Endometrium (tissue), 2 donors: ENCODE measurements at regions not wholly inside any gene's neighbourhood (a gene's known extent, or its start where the extent isn't known, plus 50 kb on each side); places are given as distances from the start of the nearest gene placed in this dataset.
"Not testable (repeated sequence)": the region's sequence is repeated elsewhere in the genome, so short reads cannot be mapped to it uniquely, and the experiment has no call there.

Experiments used
- FAIRE-seq: peaks from 2 replicates; lab custom pipeline; 2012; peaks lifted over from hg19 to GRCh38; lab: Jason Lieb, UNC
- donor health status: control.
- donor health status: control.

DNA sequence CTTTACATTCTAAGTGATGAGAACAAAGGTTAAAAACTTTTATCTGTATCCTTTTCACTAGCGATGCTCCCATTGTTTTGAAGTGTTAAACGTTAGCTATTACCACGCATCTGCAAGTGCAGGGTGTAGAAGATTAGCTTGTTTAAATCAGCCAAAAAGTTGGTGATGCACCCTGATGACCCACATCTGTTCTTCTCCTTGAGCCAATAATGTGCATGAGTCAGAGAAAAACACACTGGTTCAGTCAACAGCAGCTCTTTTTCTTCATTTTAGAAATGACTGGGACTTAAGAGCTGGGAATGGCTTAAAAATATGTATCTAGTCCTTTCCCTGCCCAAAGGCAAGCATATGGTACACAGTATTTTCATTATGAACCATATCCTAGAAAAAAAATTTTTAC is 323.5 kb upstream of the PDE3A start:
- no peak for FAIRE-seq

- FAIRE-seq = no peak
These were observed 320.4 kb upstream of the PDE3A start for GRCh38 chr12:20047901-20048300.

GRCh38 chr12:20050221-20050620 is 318.1 kb upstream of the PDE3A start:
- no peak for FAIRE-seq

GRCh38 chr12:20053782-20054181 is 314.6 kb upstream of the PDE3A start:
- no peak for FAIRE-seq

GRCh38 chr12:20055856-20056255 is 312.5 kb upstream of the PDE3A start:
- FAIRE-seq = no peak

DNA sequence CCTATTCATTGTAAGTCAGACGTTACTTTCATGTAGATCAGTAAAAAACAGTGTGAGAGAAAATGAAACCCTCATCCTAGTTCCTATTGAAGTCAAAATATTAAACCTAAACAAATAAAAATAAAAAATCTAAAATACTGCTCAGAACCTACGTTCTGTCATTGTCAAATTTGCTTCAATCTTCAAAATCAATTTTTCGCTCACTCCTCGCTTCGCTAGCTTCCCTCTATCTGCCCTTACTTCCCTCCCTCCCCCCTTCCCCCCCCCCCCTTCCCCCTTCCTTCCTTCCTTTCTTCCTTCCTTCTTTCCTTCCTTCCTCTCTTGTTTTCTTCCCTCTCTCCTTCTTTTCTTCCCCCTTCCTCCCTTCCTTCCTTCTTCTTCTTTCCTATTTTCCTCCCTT is 310.9 kb upstream of the PDE3A start:
- no peak for FAIRE-seq

DNA sequence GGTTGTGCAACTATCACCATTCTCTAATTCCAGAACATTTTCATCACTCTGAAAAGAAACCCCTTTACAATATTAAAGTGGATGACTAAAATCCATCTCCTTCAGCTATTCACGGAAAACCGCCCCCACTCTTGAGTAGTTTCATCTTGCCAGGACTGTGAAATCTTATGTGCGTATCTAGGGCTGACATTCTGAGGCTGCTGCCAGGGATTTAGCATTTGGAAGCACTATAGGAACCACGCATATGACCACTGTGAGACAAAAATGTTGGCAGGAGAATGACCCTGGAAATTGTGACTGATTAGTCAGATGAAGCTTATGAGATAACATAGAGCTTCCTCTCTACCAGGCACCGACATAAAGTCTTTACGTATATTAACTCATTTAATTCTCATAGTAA is 305.2 kb upstream of the PDE3A start:
- no peak for FAIRE-seq

GRCh38 chr12:20077618-20078017 is 290.7 kb upstream of the PDE3A start:
- no peak for FAIRE-seq

DNA sequence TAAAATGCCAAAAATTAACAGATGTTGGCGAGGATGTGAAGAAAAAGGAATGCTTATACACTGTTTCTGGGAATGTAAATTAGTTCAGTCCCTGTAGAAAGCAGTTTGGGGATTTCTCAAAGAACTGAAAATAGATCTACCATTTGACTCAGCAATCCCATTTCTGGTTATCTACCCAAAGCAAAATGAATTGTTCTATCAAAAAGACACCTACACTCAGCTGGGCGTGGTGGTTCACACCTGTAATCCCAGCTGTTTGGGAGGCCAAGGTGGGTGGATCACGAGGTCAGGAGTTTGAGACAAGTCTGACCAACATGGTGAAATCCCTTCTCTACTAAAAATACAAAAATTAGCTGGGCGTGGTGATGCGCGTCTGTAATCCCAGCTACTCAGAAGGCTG is 279.3 kb upstream of the PDE3A start:
- FAIRE-seq = no peak

DNA sequence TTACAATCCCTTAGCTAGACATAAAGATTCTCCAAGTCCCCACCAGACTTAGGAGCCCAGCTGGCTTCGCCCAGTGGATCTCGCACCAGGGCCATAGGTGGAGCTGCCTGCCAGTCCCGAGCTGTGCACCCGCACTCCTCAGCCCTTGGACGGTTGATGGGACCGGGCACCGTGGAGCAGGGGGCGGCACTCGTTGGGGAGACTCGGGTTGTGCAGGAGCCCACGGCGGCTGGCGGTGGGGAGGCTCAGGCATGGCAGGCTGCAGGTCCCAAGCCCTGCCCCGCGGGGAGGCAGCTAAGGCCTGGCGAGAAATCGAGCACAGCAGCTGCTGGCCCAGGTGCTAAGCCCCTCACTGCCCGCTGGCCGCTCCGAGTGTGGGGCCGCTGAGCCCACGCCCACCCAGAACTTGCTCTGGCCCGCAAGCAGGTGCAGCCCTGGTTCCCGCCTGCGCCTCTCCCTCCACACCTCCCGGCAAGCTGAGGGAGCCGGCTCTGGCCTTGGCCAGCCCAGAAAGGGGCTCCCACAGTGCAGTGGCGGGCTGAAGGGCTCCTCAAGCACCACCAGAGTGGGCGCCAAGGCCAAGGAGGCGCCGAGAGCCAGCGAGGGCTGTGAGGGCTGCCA is 275.0 kb upstream of the PDE3A start:
- not testable (repeated sequence) for FAIRE-seq

DNA sequence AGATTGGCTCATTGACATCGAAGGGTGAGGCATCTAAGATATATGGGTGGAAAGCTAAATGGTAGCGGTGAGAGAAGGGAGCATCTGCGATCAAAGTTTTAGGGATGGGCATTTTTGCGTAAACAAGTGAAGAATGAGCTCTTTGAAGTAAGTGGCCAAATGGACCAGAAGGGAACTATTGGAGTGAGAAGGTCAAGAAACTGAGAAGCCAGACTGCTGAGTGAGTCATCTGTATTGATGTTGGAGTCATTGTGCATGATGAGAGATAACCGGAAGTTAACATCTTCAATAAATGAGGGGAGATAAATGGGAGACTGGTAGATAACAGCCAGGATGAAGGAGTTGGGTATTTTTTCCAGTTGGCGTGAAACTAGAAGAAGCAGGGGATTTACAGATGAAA is 271.9 kb upstream of the PDE3A start:
- FAIRE-seq = no peak

- no peak for FAIRE-seq
These were observed 270.7 kb upstream of the PDE3A start for GRCh38 chr12:20097626-20098025.

DNA sequence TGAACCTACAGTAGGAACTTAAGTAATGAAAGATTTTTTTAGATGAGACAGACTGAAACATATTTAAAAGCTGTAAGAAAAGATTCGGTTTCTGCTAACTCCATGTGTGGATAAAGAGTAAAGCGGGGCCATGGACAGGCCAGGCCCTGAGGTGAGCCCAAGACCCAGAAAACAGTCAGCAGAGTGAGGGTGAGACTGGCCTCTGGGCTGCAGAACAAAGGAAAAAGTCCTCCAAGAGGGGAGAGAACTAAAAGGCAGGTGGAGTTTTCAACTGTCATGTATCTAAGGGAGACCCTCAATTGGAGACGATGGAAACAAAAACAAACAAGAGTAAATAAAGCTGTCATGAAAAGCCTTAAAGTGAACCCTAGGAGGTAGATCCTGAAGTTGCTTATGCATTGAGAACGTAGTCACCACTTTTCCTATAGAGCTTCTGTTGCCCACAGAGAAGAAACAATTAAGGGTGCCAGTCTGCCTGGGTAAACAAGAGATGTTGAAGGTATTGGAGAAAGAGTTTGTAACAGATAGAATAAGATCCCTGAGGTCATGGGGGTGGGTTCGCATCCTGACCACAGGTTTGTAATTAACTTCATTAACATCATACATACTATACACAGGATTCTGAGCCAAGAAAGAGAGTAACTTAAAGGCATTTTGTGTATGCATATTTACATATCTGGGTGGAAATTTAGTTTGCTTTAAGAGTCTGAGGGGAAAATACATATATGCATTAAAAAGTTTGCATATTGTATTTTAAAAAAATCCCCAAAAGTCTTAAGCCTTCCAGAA is 268.7 kb upstream of the PDE3A start:
- FAIRE-seq = no peak

DNA sequence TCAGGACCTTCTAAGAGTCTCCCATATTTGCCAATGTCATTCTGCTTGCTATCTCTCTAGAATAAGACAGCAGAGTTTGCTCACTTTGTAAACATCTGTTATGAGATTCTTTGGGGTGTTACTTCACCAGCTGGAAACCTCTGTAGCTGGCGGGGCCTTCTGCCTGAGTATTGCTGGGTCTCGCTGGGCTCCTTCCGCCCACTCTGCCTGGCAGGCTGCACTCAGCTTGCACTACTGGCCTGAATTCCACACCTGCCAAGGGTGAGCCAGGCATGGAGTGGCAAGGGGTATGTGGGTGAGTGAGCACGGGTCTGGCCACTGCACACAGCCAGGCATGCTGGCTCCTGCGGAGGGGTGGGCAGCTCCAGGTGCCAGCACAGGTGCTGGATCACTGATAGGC is 267.3 kb upstream of the PDE3A start:
- no peak for FAIRE-seq

DNA sequence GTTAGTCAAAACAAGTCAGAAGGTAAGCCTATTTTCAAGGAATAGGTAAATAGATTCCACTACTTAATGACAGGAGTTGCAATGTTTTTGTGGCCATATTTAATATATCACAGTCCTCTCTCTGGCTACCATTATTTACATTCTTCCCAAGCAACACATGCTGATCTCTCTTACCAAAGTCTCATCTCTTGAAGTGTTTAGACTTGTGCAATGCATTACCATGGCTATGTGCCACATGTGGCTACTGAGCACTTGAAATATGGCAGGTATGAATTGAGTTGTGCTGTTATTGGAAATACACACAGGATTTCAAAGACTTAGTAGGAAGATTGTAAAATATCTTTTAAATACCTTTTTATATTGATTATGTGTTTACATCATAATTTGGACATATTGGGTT is 262.4 kb upstream of the PDE3A start:
- no peak for FAIRE-seq

DNA sequence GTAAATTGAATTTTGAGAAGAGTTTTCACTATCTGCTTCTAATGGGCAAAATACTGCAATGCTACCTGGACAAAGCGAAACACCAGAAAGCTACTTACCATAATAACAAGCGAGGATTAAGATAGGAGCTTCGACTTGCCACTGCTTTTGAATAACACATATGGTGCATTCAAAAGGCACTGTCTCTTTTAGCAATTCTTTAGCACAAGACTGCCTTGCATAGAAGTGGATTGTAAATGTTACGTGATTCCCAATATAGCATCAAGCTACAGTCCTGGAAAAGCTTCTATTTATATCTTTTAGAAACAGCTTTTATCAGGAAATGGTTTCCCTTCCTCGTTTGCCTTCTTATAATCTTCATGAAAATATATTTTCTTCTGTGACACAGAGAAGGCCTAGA is 258.7 kb upstream of the PDE3A start:
- no peak for FAIRE-seq

GRCh38 chr12:20115371-20115770 is 253.0 kb upstream of the PDE3A start:
- not testable (repeated sequence) for FAIRE-seq

DNA sequence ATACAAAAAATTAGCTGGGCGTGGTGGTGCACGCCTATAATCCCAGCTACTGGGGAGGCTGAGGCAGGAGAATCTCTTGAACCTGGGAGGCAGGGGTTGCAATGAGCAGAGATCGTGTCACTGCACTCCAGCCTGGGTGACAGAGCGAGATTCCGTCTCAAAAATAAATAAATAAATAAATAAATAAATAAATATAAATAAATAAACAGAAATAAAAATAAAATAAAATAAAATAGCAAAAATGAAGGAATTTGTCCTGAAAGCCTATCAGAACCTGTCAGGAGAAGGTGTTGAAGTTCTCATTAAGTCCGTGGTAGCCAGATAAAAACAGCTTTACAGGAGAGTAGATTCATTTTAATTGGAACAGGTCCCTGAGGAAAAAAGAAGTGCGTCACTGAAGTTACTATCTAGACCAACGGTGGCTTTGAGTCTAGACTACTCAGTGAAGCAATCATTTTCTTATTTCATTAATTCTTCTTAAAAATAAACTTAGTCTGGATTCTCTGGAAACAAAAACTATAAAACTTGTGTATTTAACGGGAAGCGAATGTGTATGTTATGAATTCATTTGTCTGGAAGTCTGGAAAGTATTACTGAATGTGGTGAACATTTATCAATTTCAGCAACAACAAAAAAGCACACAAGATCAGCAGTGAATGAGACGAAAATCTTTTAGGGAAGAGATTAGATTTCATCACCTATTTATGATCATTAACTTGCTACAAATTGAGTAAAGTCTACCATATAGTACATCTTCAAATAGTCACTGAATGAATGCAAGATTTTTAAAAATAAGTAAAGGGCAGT is 248.5 kb upstream of the PDE3A start:
- FAIRE-seq = no peak

GRCh38 chr12:20120403-20120725 is 248.0 kb upstream of the PDE3A start:
- FAIRE-seq = no peak

GRCh38 chr12:20122274-20122673 is 246.1 kb upstream of the PDE3A start:
- FAIRE-seq = no peak

- no peak for FAIRE-seq
These were observed 244.9 kb upstream of the PDE3A start for GRCh38 chr12:20123465-20123864.

- no peak for FAIRE-seq
These were observed 243.0 kb upstream of the PDE3A start for GRCh38 chr12:20125276-20125798.

DNA sequence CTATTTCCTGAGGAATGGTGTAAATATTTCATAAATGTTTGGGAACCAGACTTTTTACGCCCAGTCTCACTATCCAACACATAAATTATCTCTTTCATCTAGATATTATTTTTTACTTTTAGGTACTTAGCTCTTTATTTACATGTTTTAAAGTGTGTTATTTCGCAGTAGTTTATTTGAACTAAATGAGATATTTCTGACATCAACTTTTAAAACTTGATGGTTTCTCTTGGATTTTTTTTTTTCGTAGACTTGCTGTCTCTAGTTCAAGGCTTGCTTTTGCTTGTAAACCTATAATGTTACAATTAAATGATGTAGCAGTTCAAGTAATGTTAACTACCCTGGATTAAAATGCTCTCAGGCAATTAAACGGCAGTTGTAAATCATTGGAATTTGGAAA is 241.7 kb upstream of the PDE3A start:
- FAIRE-seq = peak; percentile 98
